ENCODE measurements at regions not wholly inside any gene's neighbourhood (a gene's known extent, or its start where the extent isn't known, plus 50 kb on each side); places are given as distances from the start of the nearest gene placed in this dataset.
"Not testable (repeated sequence)": the region's sequence is repeated elsewhere in the genome, so short reads cannot be mapped to it uniquely, and the experiment has no call there.

- DNase-seq: no peak
These were observed 118.0 kb downstream of the RFPL4B start for GRCh38 chr6:112464901-112465665.

GRCh38 chr6:112466373-112467151 is 119.4 kb downstream of the RFPL4B start:
- DNase-seq: no peak

- DNase-seq: no peak
These were observed 121.2 kb downstream of the RFPL4B start for GRCh38 chr6:112468359-112468758.

GRCh38 chr6:112469306-112469705 is 122.2 kb downstream of the RFPL4B start:
- DNase-seq: no peak

GRCh38 chr6:112470376-112470775 is 123.2 kb downstream of the RFPL4B start:
- DNase-seq: no peak

GRCh38 chr6:112470950-112471349 is 123.8 kb downstream of the RFPL4B start:
- no peak for DNase-seq

- no peak for DNase-seq
These were observed 128.0 kb downstream of the RFPL4B start for GRCh38 chr6:112475083-112475482.

GRCh38 chr6:112477125-112477524 is 130.0 kb downstream of the RFPL4B start:
- no peak for DNase-seq

- no peak for DNase-seq
These were observed 130.9 kb downstream of the RFPL4B start for GRCh38 chr6:112478036-112478435.

GRCh38 chr6:112479975-112480374 is 132.8 kb downstream of the RFPL4B start:
- DNase-seq: not testable (repeated sequence)

GRCh38 chr6:112480553-112480952 is 133.4 kb downstream of the RFPL4B start:
- no peak for DNase-seq

- no peak for DNase-seq
These were observed 134.1 kb downstream of the RFPL4B start for GRCh38 chr6:112481211-112481610.

GRCh38 chr6:112482373-112482772 is 135.2 kb downstream of the RFPL4B start:
- no peak for DNase-seq

GRCh38 chr6:112485120-112485826 is 138.1 kb downstream of the RFPL4B start:
- no peak for DNase-seq

GRCh38 chr6:112485827-112486212 is 138.7 kb downstream of the RFPL4B start:
- DNase-seq: no peak

GRCh38 chr6:112486454-112486853 is 139.3 kb downstream of the RFPL4B start:
- no peak for DNase-seq

GRCh38 chr6:112488238-112488637 is 141.1 kb downstream of the RFPL4B start:
- no peak for DNase-seq

GRCh38 chr6:112501705-112502104 is 154.6 kb downstream of the RFPL4B start:
- DNase-seq: no peak

- DNase-seq: no peak
These were observed 155.4 kb downstream of the RFPL4B start for GRCh38 chr6:112502351-112503090.

- DNase-seq: no peak
These were observed 156.0 kb downstream of the RFPL4B start for GRCh38 chr6:112503091-112503596.

- DNase-seq: no peak
These were observed 157.5 kb downstream of the RFPL4B start for GRCh38 chr6:112504621-112505020.

- DNase-seq: no peak
These were observed 164.3 kb downstream of the RFPL4B start for GRCh38 chr6:112511441-112511840.

GRCh38 chr6:112513175-112513574 is 166.0 kb downstream of the RFPL4B start:
- DNase-seq: no peak
